Subcutaneous abdominal adipose tissue (tissue), 5 donors: ENCODE measurements at regions not wholly inside any gene's neighbourhood (a gene's known extent, or its start where the extent isn't known, plus 50 kb on each side); places are given as distances from the start of the nearest gene placed in this dataset.

Experiments
- H3K27ac ChIP-seq: one replicate; pipeline ENCODE4 v1.7.0; 2013; ENCODE audit warnings: low read depth, mild to moderate bottlenecking, inconsistent platforms, low read length, moderate library complexity
- H3K27me3 ChIP-seq, 5 donors: one replicate each; pipeline ENCODE4 v1.7.0; 2013; ENCODE audit warnings: low read length in 5 of 5, inconsistent platforms in 1 of 5; ENCODE audit not compliant: control insufficient read depth in 5 of 5, insufficient read depth in 4 of 5
- H3K36me3 ChIP-seq, 5 donors: one replicate each; pipeline ENCODE4 v1.7.0; 2013; ENCODE audit warnings: low read length in 5 of 5; ENCODE audit not compliant: control insufficient read depth in 5 of 5, insufficient read depth in 5 of 5
- H3K4me1 ChIP-seq, 5 donors: one replicate each; pipeline ENCODE4 v1.7.0; 2013; ENCODE audit warnings: low read length in 5 of 5, mild to moderate bottlenecking in 3 of 5, moderate library complexity in 1 of 5; ENCODE audit not compliant: control insufficient read depth in 5 of 5, insufficient read depth in 5 of 5
- H3K4me3 ChIP-seq, 5 donors: one replicate each; pipeline ENCODE4 v1.7.0; 2013; ENCODE audit warnings: low read length in 5 of 5, low read depth in 1 of 5
- H3K9ac ChIP-seq, 5 donors: one replicate each; pipeline ENCODE4 v1.7.0; 2013; ENCODE audit warnings: low read length in 5 of 5, mild to moderate bottlenecking in 4 of 5, moderate library complexity in 3 of 5
- H3K9me3 ChIP-seq, 5 donors: one replicate each; pipeline ENCODE4 v1.7.0; 2013; ENCODE audit warnings: low read length in 5 of 5; ENCODE audit not compliant: control insufficient read depth in 5 of 5
- donor health status: healthy.
- donor health status: healthy.
- donor health status: healthy.
- donor health status: healthy.
- donor health status: healthy.

DNA sequence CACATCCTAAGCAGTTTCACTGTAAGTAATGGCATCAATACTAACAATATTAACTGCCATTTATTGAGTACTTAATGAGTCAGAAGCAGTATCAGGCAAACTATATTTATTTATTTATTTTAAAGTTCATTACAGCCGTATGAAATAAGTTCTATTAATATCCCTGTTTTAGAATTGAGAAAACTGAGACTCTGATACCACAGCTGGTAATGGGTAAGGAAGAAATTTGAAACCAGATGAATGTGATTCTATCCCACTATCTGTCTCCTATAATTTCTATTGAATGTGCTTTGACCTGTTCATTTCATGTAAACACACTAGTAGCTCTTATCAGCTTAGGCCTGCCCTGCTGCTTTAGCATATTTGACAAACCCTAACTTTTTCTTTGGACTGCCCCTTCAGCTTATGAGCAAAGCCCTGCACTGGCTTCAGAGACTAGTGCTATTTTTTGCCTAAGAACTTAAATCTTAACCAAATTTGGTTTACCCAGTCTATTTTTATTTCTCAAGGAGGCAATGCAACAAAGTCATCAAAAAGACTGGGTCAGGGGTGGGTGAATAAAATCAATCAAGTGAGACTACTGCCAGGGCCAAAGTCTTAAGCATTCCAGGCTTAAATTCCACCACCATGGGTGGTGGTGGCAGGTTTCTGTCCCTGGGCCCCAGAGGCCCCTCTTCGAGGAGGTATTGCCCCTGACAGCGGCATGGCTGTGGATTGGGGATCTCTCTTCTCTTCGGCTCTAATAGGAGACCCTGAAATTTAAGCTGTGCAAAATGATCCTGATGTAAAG is 143.4 kb downstream of the DLEU7 start:
- Histone ChIP-seq H3K9ac (no peak overlapping the region), H3K4me1 (peaks cover 0 to 17% (median 0%) of the 10 kb centered on the region in 5 donors), H3K27me3 (no peaks in the 10 kb centered on the region), H3K4me3 (no peak overlapping the region), H3K36me3 (no peaks in the 10 kb centered on the region), H3K9me3 (no peaks in the 10 kb centered on the region), H3K27ac (no peak overlapping the region)

DNA sequence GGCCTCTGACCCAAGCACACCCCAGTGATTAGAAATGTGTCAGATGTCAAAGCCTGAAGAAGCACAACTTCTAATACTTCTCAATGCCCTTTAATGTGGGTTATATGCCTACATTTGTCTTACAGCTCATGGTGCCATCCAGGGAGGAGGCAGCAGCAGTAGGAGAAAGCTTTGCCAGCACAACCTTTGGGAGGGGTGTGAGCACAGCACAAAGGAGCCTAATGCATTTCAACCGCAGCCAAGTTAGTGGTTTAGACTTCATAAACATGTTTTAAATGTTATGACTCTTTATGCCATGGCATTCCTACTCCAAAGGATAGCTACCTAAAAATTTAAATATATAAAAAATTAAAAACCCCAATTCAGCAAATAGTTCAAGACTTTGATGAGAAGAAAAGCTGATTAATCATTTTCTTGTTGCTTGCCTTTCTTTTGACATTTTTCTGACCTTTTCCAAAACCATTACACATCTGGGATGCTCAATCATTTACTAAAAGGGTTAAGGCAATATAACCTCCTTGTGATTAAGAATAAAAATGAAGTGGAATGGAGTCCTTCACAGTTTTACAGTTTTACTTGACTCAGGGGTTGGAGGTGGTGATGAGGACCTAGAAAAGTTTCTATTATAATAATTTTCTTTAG is 142.7 kb downstream of the DLEU7 start:
- H3K9ac ChIP-seq = no peak overlapping the region
- H3K9me3 ChIP-seq = no peaks in the 10 kb centered on the region
- no peak overlapping the region for H3K27ac ChIP-seq
- H3K27me3 ChIP-seq = no peaks in the 10 kb centered on the region
- H3K4me1 ChIP-seq = peaks cover 0 to 17% (median 0%) of the 10 kb centered on the region in 5 donors
- no peaks in the 10 kb centered on the region for H3K36me3 ChIP-seq
- no peak overlapping the region for H3K4me3 ChIP-seq

DNA sequence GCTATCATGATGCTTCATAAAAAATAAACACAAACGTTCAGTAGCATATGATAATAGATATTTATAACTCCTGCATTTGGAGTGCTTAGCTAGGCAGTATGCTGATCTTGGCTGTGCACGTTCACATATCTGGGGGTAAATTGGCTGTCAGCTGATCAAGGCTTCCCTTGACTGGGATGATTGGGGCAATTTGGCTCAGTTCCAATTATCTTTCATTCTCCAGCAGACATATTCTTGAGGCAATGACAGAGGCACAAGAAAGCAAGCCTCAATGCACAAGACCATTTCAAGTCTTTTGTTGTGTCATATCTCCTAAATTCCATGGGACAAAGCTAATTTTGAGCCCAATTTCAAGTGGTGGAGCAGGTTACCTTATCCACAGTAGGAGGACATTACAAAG is 142.0 kb downstream of the DLEU7 start:
- peaks cover 0 to 17% (median 0%) of the 10 kb centered on the region in 5 donors for H3K4me1 ChIP-seq
- no peaks in the 10 kb centered on the region for H3K36me3 ChIP-seq
- H3K27ac ChIP-seq = no peak overlapping the region
- H3K9ac ChIP-seq = no peak overlapping the region
- H3K27me3 ChIP-seq = no peaks in the 10 kb centered on the region
- H3K4me3 ChIP-seq = no peak overlapping the region
- no peaks in the 10 kb centered on the region for H3K9me3 ChIP-seq

DNA sequence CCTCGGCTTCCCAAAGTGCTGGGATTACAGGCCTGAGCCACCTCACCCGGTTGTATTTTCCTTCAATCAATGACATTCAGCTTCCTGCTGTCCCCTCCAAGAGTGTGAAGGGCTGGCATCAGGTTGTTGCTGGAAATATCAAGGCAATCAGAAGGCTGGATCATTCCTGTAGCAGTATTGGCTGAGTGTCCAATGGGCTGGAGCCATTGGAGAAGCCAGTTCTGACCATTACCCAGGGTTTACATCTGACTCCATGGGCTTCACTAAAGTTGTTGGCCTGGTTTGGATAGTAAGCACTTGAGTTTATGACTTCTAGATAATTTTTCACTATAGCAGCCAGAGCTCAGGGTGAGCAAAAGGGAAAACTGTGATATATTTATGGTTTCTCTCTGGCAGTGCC is 137.0 kb downstream of the DLEU7 start:
- Histone ChIP-seq H3K27me3 (no peaks in the 10 kb centered on the region), H3K4me1 (no peaks in the 10 kb centered on the region), H3K27ac (no peak overlapping the region), H3K9me3 (no peaks in the 10 kb centered on the region), H3K9ac (no peak overlapping the region), H3K36me3 (no peaks in the 10 kb centered on the region), H3K4me3 (no peak overlapping the region)

DNA sequence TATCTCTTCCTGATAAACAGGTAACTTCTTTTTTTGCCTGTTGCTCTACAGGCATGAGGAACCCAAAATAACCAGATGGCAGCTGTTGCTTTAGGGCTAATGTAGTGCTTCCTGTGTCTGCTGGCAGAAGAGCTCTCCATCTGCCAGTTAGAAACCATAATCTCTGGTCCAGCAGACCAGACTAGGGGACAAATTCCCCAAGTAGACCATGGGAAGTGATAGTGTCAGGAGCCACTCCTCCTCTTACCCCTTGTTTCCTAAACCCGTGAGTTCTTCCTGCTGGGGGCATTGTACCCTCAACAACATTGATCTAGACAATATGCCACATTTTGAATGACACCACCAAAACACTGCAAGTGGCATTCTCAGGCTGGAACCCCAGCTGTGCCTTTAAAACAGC is 135.9 kb downstream of the DLEU7 start:
- Histone ChIP-seq H3K36me3 (no peaks in the 10 kb centered on the region), H3K9me3 (no peaks in the 10 kb centered on the region)

DNA sequence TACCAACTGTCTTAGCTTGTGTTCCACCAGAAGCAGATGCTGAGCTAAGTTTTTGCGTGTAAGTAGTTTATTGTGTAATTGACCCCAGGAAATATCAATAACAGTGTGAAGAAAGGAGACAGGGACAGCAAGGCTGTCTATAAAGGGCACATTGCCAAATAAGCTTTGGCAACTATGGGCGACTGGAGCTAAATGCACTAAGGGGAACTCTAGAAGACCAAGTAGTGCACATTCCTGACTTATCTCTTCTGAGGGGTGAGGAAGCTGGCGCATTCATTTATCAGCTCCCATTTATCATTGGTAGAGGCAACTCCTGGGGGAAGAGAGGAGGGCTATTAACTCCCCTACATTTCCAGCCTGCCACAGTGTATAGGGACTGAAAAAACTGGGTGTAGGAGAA is 135.0 kb downstream of the DLEU7 start:
- H3K27ac ChIP-seq = no peak overlapping the region
- no peaks in the 10 kb centered on the region for H3K36me3 ChIP-seq
- no peaks in the 10 kb centered on the region for H3K27me3 ChIP-seq
- H3K4me3 ChIP-seq = no peak overlapping the region
- H3K9ac ChIP-seq = no peak overlapping the region
- H3K4me1 ChIP-seq = peaks cover 0 to 11% (median 4%) of the 10 kb centered on the region in 5 donors
- no peaks in the 10 kb centered on the region for H3K9me3 ChIP-seq

More for the DNA sequence above, 135.9 kb downstream of the DLEU7 start:
- no peaks in the 10 kb centered on the region for H3K27me3 ChIP-seq
- H3K9ac ChIP-seq = no peak overlapping the region
- H3K27ac ChIP-seq = no peak overlapping the region
- peaks cover 0 to 6% (median 0%) of the 10 kb centered on the region in 5 donors for H3K4me1 ChIP-seq
- no peak overlapping the region for H3K4me3 ChIP-seq

DNA sequence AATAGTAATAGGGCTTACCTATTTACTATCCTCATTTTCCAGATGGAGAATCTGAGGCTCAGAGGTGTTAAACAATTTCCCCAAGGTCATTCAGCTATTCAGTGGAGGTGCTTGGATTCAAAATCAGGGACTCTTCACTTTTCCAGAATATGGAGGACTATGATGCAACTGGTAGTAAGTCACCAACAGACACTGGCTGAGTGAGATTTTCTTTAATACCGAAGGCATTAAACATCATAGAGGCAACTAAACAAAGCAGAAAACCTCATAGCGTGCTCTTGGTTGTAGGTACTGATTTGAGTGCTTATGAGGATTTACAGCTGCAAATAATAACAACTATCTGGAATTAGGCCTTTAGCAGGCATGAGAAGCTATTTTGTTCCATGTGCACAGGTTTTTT is 134.4 kb downstream of the DLEU7 start:
- no peaks in the 10 kb centered on the region for H3K27me3 ChIP-seq
- H3K9ac ChIP-seq = no peak overlapping the region
- no peaks in the 10 kb centered on the region for H3K36me3 ChIP-seq
- H3K27ac ChIP-seq = no peak overlapping the region
- H3K4me1 ChIP-seq = peaks cover 0 to 11% (median 4%) of the 10 kb centered on the region in 5 donors
- no peak overlapping the region for H3K4me3 ChIP-seq
- no peaks in the 10 kb centered on the region for H3K9me3 ChIP-seq

DNA sequence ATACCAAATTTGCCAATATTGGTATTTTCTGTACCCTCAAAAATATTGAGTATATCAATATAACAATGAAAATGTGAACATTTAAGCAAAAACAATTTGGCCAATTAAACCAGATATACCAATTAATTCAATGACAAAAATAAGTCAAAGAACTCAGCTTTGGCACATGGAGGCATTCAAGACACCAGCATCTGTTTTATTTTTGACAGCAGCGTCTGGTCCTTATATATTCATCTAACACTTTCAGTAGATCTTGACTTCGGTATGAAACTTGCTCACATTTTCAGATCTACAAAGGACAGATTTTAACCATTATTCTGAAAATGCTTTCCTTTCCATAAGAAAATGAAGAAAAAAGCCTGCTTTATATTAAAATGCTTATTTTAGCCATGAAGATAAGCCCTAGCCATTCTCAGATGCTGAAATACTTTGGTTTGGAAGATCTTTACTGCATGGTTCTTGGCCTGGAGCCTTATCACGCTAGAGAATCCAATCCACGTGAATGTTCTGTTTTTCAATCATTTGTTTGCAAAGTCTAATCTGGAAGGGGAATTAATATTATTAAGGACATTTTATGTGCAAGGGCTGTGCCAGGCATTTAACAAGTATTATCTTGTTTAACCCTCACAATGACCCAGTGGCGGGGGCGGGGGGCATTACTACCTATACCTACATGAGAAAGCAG is 132.2 kb downstream of the DLEU7 start:
- Histone ChIP-seq H3K4me3 (no peak overlapping the region), H3K27ac (no peak overlapping the region), H3K9me3 (peaks cover 0 to 2% (median 0%) of the 10 kb centered on the region in 5 donors), H3K9ac (no peak overlapping the region), H3K27me3 (no peaks in the 10 kb centered on the region), H3K36me3 (no peaks in the 10 kb centered on the region), H3K4me1 (peaks cover 0 to 26% (median 6%) of the 10 kb centered on the region in 5 donors)

DNA sequence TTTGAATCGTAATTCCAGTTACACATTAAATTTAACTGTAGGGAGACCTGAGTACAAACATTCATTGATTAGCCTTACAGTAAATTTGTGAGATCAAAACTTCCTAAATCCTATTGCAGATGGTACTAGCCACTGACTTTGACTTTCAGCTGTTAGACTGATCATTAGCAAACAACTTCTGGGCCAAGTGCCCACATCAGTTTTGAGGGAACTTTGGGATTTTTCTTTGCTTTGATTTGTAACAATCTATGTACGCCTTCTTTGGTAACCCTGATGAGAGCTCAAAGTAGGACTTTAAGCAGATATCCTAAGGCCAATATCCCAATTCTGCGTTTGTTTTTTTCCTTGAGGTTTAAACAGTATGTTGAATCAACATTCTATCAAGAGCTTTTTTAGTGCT is 131.5 kb downstream of the DLEU7 start:
- H3K9ac ChIP-seq = no peak overlapping the region
- H3K9me3 ChIP-seq = peaks cover 0 to 2% (median 0%) of the 10 kb centered on the region in 5 donors
- H3K4me1 ChIP-seq = peaks cover 0 to 26% (median 6%) of the 10 kb centered on the region in 5 donors
- H3K4me3 ChIP-seq = no peak overlapping the region
- no peaks in the 10 kb centered on the region for H3K36me3 ChIP-seq
- H3K27me3 ChIP-seq = no peaks in the 10 kb centered on the region
- no peak overlapping the region for H3K27ac ChIP-seq

DNA sequence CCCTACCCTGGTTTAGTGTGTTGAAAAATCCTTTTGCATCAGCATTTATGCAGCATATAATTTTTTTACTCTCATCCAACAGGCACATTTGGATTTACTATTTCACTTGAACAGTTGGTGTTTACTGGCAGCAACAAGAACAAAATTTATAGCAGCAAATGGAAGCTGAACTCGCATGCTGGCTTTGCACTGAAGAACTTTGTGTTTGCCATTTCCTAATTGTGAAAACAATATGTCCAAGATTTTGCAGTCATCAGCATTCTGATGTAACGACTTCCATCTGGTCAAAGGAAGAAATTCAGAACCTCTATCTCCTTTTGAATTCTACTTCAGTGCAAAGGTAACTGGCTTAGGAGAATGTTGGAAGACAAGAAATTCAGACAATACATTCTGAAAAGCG is 131.0 kb downstream of the DLEU7 start:
- H3K9me3 ChIP-seq = peaks cover 0 to 2% (median 0%) of the 10 kb centered on the region in 5 donors
- H3K36me3 ChIP-seq = no peaks in the 10 kb centered on the region
- peaks cover 0 to 26% (median 6%) of the 10 kb centered on the region in 5 donors for H3K4me1 ChIP-seq
- H3K27me3 ChIP-seq = no peaks in the 10 kb centered on the region
- no peak overlapping the region for H3K27ac ChIP-seq
- no peak overlapping the region for H3K9ac ChIP-seq
- H3K4me3 ChIP-seq = no peak overlapping the region
